CD4-positive, alpha-beta T cell treated with Interleukin-10 for 1 hour (primary cell): ENCODE measurements at regions not wholly inside any gene's neighbourhood (a gene's known extent, or its start where the extent isn't known, plus 50 kb on each side); places are given as distances from the start of the nearest gene placed in this dataset.
"Not testable (repeated sequence)": the region's sequence is repeated elsewhere in the genome, so short reads cannot be mapped to it uniquely, and the experiment has no call there.

Source experiments
- DNase-seq: peaks from one replicate; pipeline ENCODE4 v3.0.0-alpha.2; 2020

GRCh38 chr11:37858398-37858797 is 1260.4 kb upstream of the RAG2 start:
- DNase-seq = no peak

DNA sequence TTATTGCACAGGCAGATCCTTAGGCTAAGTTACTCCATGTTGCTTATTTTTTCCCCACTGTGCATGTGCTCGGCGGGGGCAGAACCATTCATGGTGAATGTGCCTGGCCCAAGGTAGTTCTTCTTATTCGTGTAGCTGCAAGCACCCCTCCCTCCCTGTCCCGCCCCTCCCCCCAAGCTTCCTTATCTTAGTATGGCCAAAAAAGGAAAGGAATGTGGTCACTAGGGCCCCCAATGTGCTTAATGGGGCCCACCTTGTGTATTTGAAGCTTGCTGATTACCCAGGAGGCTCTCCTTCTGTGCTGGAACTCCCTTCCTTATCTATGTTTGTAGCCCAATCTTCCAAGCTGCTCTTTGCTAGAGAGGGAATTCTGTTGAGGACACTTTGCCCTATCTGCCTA is 1259.7 kb upstream of the RAG2 start:
- DNase-seq = no peak

- DNase-seq = no peak
Observed at GRCh38 chr11:37849706-37850105, 1251.7 kb upstream of the RAG2 start.

DNA sequence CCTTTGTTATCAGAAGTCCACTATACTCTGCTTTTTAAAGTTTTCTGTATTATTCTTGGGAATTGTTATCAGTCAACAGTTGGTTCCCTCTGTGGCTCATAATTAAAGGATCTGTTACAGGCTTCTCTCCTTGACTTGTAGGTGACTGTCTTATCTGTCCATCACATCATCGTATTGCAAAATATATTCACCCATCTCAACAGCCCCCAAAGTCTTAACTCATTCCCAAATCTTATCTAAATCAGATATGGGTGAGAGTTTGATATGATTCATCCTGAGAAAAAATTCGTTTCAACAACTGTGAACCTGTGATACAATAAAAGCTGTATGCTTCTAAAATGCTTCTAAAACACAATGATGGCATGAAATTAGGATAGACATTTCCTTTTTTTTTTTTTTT is 1245.6 kb upstream of the RAG2 start:
- no peak for DNase-seq

DNA sequence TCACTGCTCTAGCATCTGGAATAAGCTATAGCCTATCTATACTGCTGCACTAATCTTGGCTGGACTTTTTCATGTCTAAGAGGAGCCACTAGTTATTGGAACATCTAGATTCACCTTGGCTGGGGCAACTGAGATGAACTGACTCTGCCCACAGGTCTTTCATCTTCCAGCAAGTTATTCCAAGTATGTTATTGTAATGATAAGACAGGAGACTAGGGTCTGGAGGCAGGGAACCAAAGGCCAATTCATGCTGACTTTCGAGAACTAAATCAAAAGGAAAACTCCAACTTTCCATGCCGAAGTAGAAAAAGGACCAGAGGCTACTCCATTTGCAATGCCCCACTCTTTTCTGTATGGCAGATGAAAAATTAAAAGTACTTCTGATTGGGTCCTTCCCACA is 1243.0 kb upstream of the RAG2 start:
- no peak for DNase-seq

GRCh38 chr11:37840345-37840744 is 1242.3 kb upstream of the RAG2 start:
- not testable (repeated sequence) for DNase-seq

GRCh38 chr11:37830529-37830928 is 1232.5 kb upstream of the RAG2 start:
- no peak for DNase-seq

- DNase-seq = no peak
Observed at GRCh38 chr11:37817727-37818270, 1219.8 kb upstream of the RAG2 start.

- DNase-seq = no peak
Observed at GRCh38 chr11:37812281-37812880, 1214.3 kb upstream of the RAG2 start.

DNA sequence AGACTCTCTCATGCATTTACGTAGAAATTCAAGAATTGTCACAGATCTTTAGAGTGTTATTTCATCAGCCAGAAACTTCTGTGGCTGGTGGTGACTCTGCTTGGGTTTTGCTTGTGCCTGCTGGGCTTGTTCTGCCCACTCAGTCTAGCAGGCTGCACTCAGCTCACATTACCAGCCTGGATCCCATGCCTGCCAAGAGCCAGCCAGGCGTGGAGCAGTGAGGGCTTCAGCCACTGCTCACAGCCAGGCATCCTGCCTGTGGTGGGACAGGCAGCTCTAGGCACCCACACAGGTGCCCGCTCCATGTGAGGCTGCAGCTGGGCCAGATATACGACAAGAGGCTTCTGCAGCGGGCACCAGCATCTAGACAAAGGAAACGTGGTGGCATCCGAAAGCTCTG is 1213.3 kb upstream of the RAG2 start:
- no peak for DNase-seq

GRCh38 chr11:37804666-37805065 is 1206.6 kb upstream of the RAG2 start:
- no peak for DNase-seq

DNA sequence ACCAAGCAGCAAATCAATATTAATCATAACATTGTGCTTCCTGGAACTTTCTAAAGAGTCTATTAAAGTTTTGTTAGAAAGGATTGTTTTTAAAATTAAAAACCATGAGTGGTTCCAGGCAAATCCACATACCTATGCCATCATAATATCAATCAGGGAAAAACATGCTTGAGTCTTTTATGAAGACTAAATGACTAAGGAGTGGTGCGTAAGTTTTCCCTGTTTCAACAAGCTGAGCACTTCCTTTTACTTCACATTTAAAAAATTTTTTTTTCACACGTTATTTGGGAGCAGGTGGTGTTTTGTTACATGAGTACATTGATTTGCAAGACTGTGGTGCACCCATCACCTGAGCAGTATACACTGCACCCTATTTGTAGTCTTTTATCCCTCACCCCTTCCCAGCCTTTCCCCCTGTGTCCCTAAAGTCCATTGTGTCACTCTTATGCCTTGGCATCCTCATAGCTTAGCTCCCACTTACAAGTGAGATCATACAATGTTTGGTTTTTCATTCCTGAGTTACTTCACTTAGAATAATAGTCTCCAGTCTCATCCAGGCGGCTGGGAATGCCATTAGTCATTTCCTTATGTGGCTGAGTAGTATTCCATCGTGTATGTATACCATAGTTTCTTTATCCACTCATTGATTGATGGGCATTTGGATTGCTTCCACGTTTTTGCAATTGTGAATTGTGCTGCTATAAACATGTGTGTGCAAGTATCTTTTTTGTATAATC is 1190.3 kb upstream of the RAG2 start:
- no peak for DNase-seq

DNA sequence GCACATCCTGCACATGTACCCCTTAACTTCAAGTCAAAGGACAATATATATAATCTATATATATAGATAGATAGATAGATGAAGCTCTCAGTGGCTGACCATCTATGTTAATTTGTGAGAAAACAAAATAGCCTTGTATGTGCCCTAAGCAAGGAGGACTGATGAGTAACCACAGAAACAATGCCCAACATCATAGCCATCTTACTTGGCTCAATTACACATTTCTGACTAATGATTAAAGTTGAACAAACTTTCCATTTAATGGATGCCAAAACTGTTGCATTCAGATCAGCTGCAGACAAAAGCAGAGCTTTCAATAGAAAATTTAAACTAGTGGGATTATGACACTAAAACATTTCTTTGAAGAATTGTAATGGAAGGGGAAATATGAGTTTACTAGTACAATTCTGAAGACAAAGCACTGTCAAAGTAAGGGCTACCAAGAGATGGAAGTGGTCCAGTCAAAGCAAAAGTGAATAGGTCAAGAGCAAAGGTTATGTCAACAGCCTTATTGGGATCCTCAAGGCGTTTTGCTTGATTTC is 1188.2 kb upstream of the RAG2 start:
- DNase-seq = no peak

- no peak for DNase-seq
Observed at GRCh38 chr11:37774441-37774840, 1176.4 kb upstream of the RAG2 start.

DNA sequence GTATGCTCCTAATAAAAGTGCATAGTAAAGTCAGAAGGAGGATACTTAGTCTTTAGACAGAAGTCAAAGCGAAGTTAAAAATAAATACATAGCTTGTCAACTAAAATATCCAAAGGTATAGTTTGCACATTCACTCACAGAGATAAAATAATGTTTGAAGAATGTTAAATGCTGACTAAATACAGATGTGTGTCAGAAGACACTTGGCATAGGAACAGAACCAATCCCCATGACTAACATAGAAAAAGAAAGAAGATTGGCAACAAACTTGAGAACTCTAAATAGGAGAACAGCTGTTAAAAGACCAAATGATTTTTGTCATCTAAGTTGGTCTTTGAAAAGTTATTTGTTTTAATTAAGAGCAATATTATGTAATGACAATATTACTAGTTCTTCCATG is 1172.1 kb upstream of the RAG2 start:
- DNase-seq = no peak

DNA sequence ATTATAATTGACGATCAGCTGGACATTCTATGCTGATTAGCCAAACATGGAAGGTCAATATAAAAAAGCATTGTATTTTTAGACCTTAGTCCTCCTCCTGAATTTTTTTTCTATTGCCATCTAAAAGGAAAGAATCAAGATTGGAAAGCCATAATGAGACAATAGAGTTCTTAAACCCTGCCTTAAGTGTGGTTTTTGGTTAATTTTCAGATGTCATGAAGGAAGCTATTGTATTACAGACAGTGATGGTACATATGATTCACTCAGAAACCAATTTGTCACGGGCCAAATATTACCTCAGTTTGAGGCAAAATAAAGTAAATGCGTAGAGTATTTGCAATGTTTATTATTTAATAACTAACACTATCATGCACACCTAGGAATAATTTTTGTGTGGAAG is 1164.0 kb upstream of the RAG2 start:
- no peak for DNase-seq

DNA sequence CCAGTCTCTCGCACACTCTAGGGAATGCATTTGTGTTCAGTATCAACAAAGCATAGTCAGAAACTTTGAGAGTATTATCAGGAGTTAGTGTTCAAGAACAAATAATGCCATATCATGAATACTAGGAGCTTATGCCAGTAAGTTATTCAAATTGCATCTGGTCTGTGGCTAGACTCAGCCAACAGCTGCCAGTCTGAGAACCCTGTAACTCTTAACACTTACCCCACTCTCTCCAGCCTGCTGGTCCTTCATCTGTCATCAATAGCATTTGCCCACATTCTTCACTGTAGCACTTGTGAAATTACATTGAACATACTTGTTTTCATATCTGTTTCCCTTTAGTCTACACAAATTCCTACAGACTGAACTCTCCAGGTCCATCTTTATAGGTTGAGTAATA is 1157.5 kb upstream of the RAG2 start:
- DNase-seq = no peak

DNA sequence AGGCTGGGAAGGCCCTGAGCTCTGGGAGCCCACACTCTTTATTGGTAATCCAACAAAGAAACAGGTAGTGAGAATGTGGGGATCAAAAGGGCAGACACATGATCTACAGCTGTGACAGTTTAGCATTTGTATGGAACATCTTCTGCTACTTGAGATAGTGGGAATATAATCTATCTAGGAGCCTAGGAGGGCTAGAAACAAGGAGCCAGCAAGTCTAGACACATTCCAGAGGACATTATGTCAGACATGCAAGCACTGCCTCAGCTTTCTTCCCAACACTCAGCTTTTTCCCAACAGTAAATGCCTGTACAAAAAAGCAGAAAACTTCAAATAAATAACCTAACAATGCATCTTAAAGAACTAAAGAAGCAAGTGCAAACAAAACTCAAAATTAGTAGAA is 1150.6 kb upstream of the RAG2 start:
- no peak for DNase-seq

- no peak for DNase-seq
Observed at GRCh38 chr11:37747121-37747520, 1149.1 kb upstream of the RAG2 start.

GRCh38 chr11:37727371-37727770 is 1129.3 kb upstream of the RAG2 start:
- no peak for DNase-seq

- no peak for DNase-seq
Observed at GRCh38 chr11:37724315-37724714, 1126.3 kb upstream of the RAG2 start.

- no peak for DNase-seq
Observed at GRCh38 chr11:37721485-37721884, 1123.4 kb upstream of the RAG2 start.

- no peak for DNase-seq
Observed at GRCh38 chr11:37718431-37718999, 1120.5 kb upstream of the RAG2 start.

- no peak for DNase-seq
Observed at GRCh38 chr11:37712251-37712650, 1114.2 kb upstream of the RAG2 start.
